ENCODE measurements at regions not wholly inside any gene's neighbourhood (a gene's known extent, or its start where the extent isn't known, plus 50 kb on each side); places are given as distances from the start of the nearest gene placed in this dataset.

- no peak overlapping the region for H3K4me3 ChIP-seq (ENCODE audit: low read depth, low read length)
- TF ChIP-seq CTCF (IDR thresholded peaks at IDR 0.05; ENCODE audit: borderline replicate concordance, insufficient read depth, low read depth, low read length), result no peak
These were observed 353.9 kb downstream of the CYRIA start for GRCh38 chr2:16311521-16312440.

GRCh38 chr2:16308816-16309215 is 356.8 kb downstream of the CYRIA start:
- no peak for TF ChIP-seq CTCF (IDR thresholded peaks at IDR 0.05; ENCODE audit: borderline replicate concordance, insufficient read depth, low read depth, low read length)
- H3K4me3 ChIP-seq (ENCODE audit: low read depth, low read length), result no peak overlapping the region

- no peak for TF ChIP-seq CTCF (IDR thresholded peaks at IDR 0.05; ENCODE audit: borderline replicate concordance, insufficient read depth, low read depth, low read length)
- H3K4me3 ChIP-seq (ENCODE audit: low read depth, low read length), result no peak overlapping the region
These were observed 360.6 kb downstream of the CYRIA start for GRCh38 chr2:16304876-16305590.

- no peak overlapping the region for H3K4me3 ChIP-seq (ENCODE audit: low read depth, low read length)
- no peak for TF ChIP-seq CTCF (IDR thresholded peaks at IDR 0.05; ENCODE audit: borderline replicate concordance, insufficient read depth, low read depth, low read length)
These were observed 361.9 kb downstream of the CYRIA start for GRCh38 chr2:16303761-16304160.

- H3K4me3 ChIP-seq (ENCODE audit: low read depth, low read length), result no peak overlapping the region
These were observed 362.4 kb downstream of the CYRIA start for GRCh38 chr2:16303273-16303577.

GRCh38 chr2:16302431-16303272 is 362.3 kb downstream of the MYCN start:
- H3K4me3 ChIP-seq (ENCODE audit: low read depth, low read length), result no peak overlapping the region
- TF ChIP-seq CTCF (IDR thresholded peaks at IDR 0.05; ENCODE audit: borderline replicate concordance, insufficient read depth, low read depth, low read length), result no peak

More at GRCh38 chr2:16303273-16303577, 362.4 kb downstream of the CYRIA start:
- TF ChIP-seq CTCF (IDR thresholded peaks at IDR 0.05; ENCODE audit: borderline replicate concordance, insufficient read depth, low read depth, low read length), result no peak
